HUES6 (cell line): ENCODE measurements at regions not wholly inside any gene's neighbourhood (a gene's known extent, or its start where the extent isn't known, plus 50 kb on each side); places are given as distances from the start of the nearest gene placed in this dataset.

Experiments used
- H3K27ac ChIP-seq: 2 replicates; pipeline ENCODE4 v1.7.0; 2013; ENCODE audit warnings: low read depth, mild to moderate bottlenecking, low read length, inconsistent platforms
- H3K27me3 ChIP-seq: 2 replicates; pipeline ENCODE4 v1.6.1; 2013; ENCODE audit warnings: low read length; ENCODE audit not compliant: control insufficient read depth, insufficient read depth
- H3K36me3 ChIP-seq: 2 replicates; pipeline ENCODE4 v1.6.1; 2013; ENCODE audit warnings: low read length; ENCODE audit not compliant: control insufficient read depth, insufficient read depth
- H3K4me1 ChIP-seq: 2 replicates; pipeline ENCODE4 v1.6.1; 2013; ENCODE audit warnings: low read length; ENCODE audit not compliant: control insufficient read depth, insufficient read depth
- H3K4me3 ChIP-seq: 2 replicates; pipeline ENCODE4 v1.5.1; 2013; ENCODE audit warnings: low read depth, low read length
- H3K9ac ChIP-seq: one replicate; pipeline ENCODE4 v1.6.1; 2013; ENCODE audit warnings: mild to moderate bottlenecking, low read length
- H3K9me3 ChIP-seq: 2 replicates; pipeline ENCODE4 v1.6.1; 2013; ENCODE audit warnings: low read depth, low read length; ENCODE audit not compliant: control insufficient read depth, insufficient read depth

DNA sequence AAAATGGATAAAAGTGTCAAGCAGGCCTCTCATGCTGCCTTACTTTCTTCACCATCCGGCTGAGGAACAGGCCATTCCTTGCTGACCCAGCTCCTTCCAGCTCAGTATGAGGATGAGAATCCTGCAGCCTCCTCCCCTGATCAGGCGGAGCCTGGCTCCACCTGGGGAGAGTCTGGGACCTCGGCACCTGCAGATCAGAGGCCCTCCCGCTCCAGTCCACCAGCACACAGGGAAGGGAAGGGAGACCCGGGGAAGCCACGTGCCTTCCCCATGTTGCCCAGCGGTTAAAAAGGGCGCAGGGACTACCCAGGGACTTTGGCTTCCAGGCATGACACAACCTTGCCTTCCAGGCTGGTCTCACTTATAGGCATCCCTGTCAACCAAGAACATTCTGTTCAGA lies 172.0 kb downstream of the NDUFA10 start:
- Histone ChIP-seq H3K36me3 (no peaks in the 10 kb centered on the region), H3K4me1 (no peaks in the 10 kb centered on the region), H3K27me3 (no peaks in the 10 kb centered on the region), H3K4me3 (no peak overlapping the region), H3K9me3 (peaks cover 16% of the 10 kb centered on the region), H3K9ac (no peak overlapping the region), H3K27ac (no peak overlapping the region)

DNA sequence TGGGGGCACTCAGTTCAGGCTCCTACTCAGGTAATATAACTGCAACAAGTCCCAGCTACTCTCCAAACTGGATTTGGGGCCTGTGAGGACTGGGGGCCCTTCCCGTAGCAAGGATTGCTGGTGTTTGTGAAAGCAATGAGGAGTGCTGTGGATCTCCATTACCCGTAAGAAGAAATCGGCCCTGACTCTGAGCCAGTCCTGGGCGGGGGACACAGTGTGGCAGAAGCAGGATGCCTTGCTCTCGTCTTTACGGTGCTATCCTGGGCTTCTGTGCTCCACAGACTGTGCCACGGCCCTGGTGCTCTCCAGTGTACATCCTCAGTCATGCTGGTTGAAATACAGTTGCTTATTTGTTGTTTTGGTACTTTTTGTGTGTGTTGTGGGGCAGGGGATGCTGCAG lies 172.9 kb downstream of the NDUFA10 start:
- H3K36me3 ChIP-seq: no peaks in the 10 kb centered on the region
- H3K4me1 ChIP-seq: no peaks in the 10 kb centered on the region
- H3K27me3 ChIP-seq: no peaks in the 10 kb centered on the region
- H3K9ac ChIP-seq: no peak overlapping the region
- no peak overlapping the region for H3K4me3 ChIP-seq
- no peak overlapping the region for H3K27ac ChIP-seq
- peaks cover 14% of the 10 kb centered on the region for H3K9me3 ChIP-seq

DNA sequence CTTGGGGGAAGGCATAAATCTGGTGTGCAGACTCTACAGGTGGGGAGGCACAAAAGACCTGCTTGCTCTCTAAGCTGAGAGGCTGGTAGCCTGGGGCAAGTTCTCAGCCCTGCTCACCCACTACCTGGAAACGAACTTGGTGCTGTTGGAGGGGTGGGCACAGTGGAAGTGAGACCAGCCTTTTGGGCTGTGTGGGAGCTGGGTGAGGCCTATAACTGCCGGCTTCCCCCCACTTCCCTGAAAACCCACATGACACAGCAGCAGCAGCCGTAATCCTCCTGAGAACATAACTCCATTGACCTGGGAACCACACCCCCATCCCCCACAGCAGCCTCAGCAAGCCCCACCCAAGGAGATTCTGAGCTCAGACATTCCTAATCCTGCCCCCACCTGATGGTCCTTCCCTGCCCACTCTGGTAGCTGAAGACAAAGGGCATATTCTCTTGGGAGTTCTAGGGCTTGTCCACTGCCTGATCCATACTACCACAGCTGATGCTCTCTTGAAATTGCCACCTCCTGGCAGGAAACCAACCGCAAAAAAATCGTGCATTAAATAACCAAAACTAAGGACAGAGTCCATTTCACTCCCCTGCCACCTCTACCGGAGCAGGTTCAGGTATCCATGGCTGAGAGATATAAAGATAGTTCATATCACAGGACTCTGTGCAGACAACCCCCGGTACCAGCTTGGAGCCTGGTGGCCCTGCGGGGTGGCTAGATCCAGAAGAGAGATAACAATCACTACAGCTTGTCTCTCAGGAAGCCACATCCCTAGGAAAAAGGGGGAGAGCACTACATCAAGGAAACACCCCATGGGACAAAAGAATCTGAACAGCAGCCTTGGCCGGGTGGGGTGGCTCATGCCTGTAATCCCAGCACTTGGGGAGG lies 178.1 kb downstream of the NDUFA10 start:
- Histone ChIP-seq H3K36me3 (no peaks in the 10 kb centered on the region), H3K4me3 (no peak overlapping the region), H3K4me1 (no peaks in the 10 kb centered on the region), H3K9me3 (peaks cover 20% of the 10 kb centered on the region), H3K27me3 (no peaks in the 10 kb centered on the region), H3K9ac (no peak overlapping the region), H3K27ac (no peak overlapping the region)

DNA sequence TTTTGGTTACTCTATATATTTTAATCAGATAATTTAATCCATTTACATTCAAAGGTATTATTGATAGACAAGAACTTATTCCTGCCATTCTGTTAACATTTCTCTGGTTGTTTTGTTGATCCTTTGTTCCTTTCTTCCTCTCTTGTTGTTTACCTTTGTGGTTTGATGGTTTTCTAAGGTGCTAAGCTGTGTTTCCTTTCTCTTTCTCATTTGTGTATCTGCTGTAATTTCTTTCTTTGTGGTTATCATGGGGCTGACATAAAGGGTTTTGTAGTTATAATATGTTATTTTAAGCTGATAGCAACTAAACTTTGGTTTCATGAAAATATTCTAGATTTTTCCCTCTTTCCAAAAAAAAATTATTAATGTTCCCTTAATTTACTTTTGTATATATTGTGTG lies 179.2 kb downstream of the NDUFA10 start:
- no peak overlapping the region for H3K4me3 ChIP-seq

GRCh38 chr2:239839306-239839705 lies 185.8 kb downstream of the NDUFA10 start:
- H3K27me3 ChIP-seq: no peaks in the 10 kb centered on the region
- H3K9ac ChIP-seq: no peak overlapping the region
- H3K27ac ChIP-seq: no peak overlapping the region
- H3K9me3 ChIP-seq: peaks cover 6% of the 10 kb centered on the region; the same call in 1 of the 2 replicates
- no peaks in the 10 kb centered on the region for H3K4me1 ChIP-seq
- H3K4me3 ChIP-seq: no peak overlapping the region
- H3K36me3 ChIP-seq: no peaks in the 10 kb centered on the region

More for the DNA sequence above, 179.2 kb downstream of the NDUFA10 start:
- H3K9ac ChIP-seq: no peak overlapping the region
- no peak overlapping the region for H3K27ac ChIP-seq
- peaks cover 14% of the 10 kb centered on the region for H3K9me3 ChIP-seq
- no peaks in the 10 kb centered on the region for H3K36me3 ChIP-seq
- no peaks in the 10 kb centered on the region for H3K4me1 ChIP-seq
- no peaks in the 10 kb centered on the region for H3K27me3 ChIP-seq

- Histone ChIP-seq H3K27me3 (no peaks in the 10 kb centered on the region), H3K9ac (no peak overlapping the region), H3K36me3 (no peaks in the 10 kb centered on the region), H3K9me3 (no peaks in the 10 kb centered on the region; the same call in 1 of the 2 replicates), H3K27ac (no peak overlapping the region), H3K4me3 (no peak overlapping the region), H3K4me1 (peaks cover 6% of the 10 kb centered on the region; the same call in 1 of the 2 replicates)
Measured at GRCh38 chr2:239836021-239836765, 188.9 kb downstream of the NDUFA10 start.

- Histone ChIP-seq H3K4me1 (peaks cover 14% of the 10 kb centered on the region; the same call in 1 of the 2 replicates), H3K9ac (no peak overlapping the region), H3K27ac (no peak overlapping the region), H3K9me3 (no peaks in the 10 kb centered on the region; the same call in 1 of the 2 replicates), H3K27me3 (no peaks in the 10 kb centered on the region), H3K4me3 (no peak overlapping the region), H3K36me3 (no peaks in the 10 kb centered on the region)
Measured at GRCh38 chr2:239835056-239835455, 190.1 kb downstream of the NDUFA10 start.

DNA sequence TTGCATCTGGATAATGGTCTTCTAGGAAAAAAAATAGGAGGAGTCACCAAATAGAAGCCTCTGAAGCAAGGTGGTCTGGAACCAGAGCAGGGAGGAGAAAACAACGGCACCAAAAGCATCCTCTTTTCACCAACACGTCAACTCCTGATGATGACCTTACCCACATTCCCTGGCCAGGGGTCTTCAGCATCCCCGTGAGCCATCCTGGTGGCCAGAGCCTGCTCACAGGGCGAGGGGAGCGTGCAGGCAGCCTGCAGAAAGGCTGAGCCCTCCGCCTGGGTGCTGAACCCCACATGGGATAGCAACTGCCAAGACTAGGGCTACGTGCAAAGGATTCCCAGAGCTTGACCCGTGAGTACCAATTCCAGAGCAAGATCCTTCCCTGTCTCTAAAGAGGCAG lies 191.0 kb downstream of the NDUFA10 start:
- Histone ChIP-seq H3K4me3 (no peak overlapping the region), H3K9me3 (no peaks in the 10 kb centered on the region; the same call in 1 of the 2 replicates), H3K4me1 (peaks cover 14% of the 10 kb centered on the region; the same call in 1 of the 2 replicates), H3K27ac (no peak overlapping the region), H3K27me3 (no peaks in the 10 kb centered on the region), H3K9ac (no peak overlapping the region), H3K36me3 (no peaks in the 10 kb centered on the region)

- no peaks in the 10 kb centered on the region; the same call in 1 of the 2 replicates for H3K9me3 ChIP-seq
- no peak overlapping the region for H3K9ac ChIP-seq
- H3K27me3 ChIP-seq: no peaks in the 10 kb centered on the region
- H3K4me3 ChIP-seq: no peak overlapping the region
- H3K4me1 ChIP-seq: peaks cover 14% of the 10 kb centered on the region; the same call in 1 of the 2 replicates
- H3K36me3 ChIP-seq: no peaks in the 10 kb centered on the region
- no peak overlapping the region for H3K27ac ChIP-seq
Measured at GRCh38 chr2:239833269-239834109, 191.7 kb downstream of the NDUFA10 start.

GRCh38 chr2:239832490-239833268 lies 192.5 kb downstream of the NDUFA10 start:
- no peaks in the 10 kb centered on the region for H3K27me3 ChIP-seq
- H3K4me3 ChIP-seq: no peak overlapping the region
- no peak overlapping the region for H3K27ac ChIP-seq
- H3K36me3 ChIP-seq: no peaks in the 10 kb centered on the region
- H3K9ac ChIP-seq: no peak overlapping the region
- H3K4me1 ChIP-seq: peaks cover 14% of the 10 kb centered on the region; the same call in 1 of the 2 replicates
- H3K9me3 ChIP-seq: no peaks in the 10 kb centered on the region; the same call in 1 of the 2 replicates
